Vagina (tissue), 2 donors: ENCODE measurements at regions not wholly inside any gene's neighbourhood (a gene's known extent, or its start where the extent isn't known, plus 50 kb on each side); places are given as distances from the start of the nearest gene placed in this dataset.
"Not testable (repeated sequence)": the region's sequence is repeated elsewhere in the genome, so short reads cannot be mapped to it uniquely, and the experiment has no call there.

Experiments
- POLR2A ChIP-seq, 2 donors: fragments of 450-650 bp; IDR thresholded peaks; one replicate each; pipeline ENCODE4 v1.6.1; 2017; ENCODE audit warnings: antibody characterized with exemption in 2 of 2, mild to moderate bottlenecking in 2 of 2, moderate library complexity in 2 of 2
- POLR2AphosphoS5 ChIP-seq, 2 donors: sonication (generic); formaldehyde crosslinking; IDR thresholded peaks; one replicate each; pipeline ENCODE4 v1.9.0; 2017; ENCODE audit warnings: antibody characterized with exemption in 2 of 2, mild to moderate bottlenecking in 2 of 2, low read depth in 1 of 2; ENCODE audit not compliant: insufficient read depth in 1 of 2
- TF ChIP-seq, protein P1 (sequence below), 3 experiments: fragments of 450-650 bp in 2 of 3; fragments of 200-600 bp in 1 of 3; sonication (generic) in 1 of 3; IDR thresholded peaks; one replicate each; pipeline ENCODE4 v1.5.1; 2017 to 2019; ENCODE audit warnings: antibody characterized with exemption in 3 of 3, mild to moderate bottlenecking in 2 of 3, moderate library complexity in 2 of 3

DNA sequence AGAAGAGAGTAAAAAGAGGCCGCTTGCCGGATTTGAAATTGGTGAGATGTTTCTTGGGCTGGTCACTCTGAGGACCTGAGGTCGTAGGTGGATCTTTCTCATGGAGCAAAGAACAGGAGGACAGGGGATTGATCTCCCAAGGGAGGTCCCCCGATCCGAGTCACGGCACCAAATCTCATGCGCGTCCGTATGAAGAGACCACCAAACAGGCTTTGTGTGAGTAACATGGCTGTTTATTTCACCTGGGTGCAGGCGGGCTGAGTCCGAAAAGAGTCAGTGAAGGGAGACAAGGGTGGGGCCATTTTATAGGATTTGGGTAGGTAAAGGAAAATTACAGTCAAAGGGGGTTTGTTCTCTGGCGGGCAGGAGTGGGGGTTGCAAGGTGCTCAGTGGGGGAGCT lies 803.6 kb upstream of the ID2 start:
- not testable (repeated sequence) for TF ChIP-seq POLR2A (IDR thresholded peaks at IDR 0.05); POLR2AphosphoS5 (IDR thresholded peaks at IDR 0.05; ENCODE audit: insufficient read depth in 1 of 2, low read depth in 1 of 2)
- TF ChIP-seq, protein P1, sequence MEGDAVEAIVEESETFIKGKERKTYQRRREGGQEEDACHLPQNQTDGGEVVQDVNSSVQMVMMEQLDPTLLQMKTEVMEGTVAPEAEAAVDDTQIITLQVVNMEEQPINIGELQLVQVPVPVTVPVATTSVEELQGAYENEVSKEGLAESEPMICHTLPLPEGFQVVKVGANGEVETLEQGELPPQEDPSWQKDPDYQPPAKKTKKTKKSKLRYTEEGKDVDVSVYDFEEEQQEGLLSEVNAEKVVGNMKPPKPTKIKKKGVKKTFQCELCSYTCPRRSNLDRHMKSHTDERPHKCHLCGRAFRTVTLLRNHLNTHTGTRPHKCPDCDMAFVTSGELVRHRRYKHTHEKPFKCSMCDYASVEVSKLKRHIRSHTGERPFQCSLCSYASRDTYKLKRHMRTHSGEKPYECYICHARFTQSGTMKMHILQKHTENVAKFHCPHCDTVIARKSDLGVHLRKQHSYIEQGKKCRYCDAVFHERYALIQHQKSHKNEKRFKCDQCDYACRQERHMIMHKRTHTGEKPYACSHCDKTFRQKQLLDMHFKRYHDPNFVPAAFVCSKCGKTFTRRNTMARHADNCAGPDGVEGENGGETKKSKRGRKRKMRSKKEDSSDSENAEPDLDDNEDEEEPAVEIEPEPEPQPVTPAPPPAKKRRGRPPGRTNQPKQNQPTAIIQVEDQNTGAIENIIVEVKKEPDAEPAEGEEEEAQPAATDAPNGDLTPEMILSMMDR (IDR thresholded peaks at IDR 0.05) = not testable (repeated sequence)
